ENCODE measurements at regions not wholly inside any gene's neighbourhood (a gene's known extent, or its start where the extent isn't known, plus 50 kb on each side); places are given as distances from the start of the nearest gene placed in this dataset.
"Not testable (repeated sequence)": the region's sequence is repeated elsewhere in the genome, so short reads cannot be mapped to it uniquely, and the experiment has no call there.

DNA sequence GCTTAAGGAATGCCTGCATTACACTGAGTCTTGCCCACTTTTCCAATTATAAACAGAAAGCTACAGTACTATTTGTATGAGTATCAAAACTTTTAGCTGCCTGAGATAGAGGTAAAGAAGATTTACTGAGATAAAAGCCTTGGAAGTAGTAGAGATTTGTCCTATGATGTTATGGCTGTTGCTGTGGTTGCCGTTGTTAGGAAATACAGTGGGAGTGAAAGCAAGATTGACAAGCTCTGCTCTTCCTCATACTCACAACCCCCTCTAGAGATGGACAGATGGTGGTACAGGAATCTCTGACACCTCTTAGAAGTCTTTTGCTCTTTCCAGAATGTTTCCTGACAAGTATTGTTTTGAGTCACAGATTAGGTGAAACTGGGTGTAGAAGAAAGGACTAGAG is 242.5 kb downstream of the RPIA start:
- no peaks in the 10 kb centered on the region for H3K36me3 Mint-ChIP-seq (ENCODE audit: low read depth)
- no peaks in the 10 kb centered on the region for H3K27me3 Mint-ChIP-seq (ENCODE audit: low read depth)
- H3K4me1 Mint-ChIP-seq (ENCODE audit: low read depth), result no peaks in the 10 kb centered on the region
- DNase-seq (ENCODE audit: low spot score), result no peak
- no peaks in the 10 kb centered on the region for H3K9me3 Mint-ChIP-seq
- H3K4me3 Mint-ChIP-seq, result no peak overlapping the region
- no peak overlapping the region for H3K27ac Mint-ChIP-seq

DNA sequence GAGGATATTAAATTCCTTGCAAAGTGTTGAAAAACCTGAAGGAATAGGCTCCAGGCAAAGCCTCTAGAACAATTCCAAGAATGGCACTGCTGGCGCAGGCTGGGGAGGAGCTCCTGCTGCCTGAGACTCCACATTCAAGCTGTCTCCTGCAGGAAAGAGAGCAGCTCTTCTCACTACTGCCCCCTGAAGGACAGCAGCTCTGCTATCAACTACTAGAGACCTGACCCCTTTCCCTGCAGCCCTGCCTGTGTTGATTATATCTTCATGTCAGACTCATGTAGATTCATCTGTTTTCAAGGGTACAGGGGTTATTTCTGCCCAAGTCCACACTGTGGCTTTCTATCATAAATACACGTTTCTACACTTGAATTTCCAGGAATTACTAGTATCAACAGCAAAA is 249.7 kb downstream of the RPIA start:
- H3K27ac Mint-ChIP-seq; H3K4me3 Mint-ChIP-seq; DNase-seq (ENCODE audit: low spot score); H3K36me3 Mint-ChIP-seq (ENCODE audit: low read depth); H3K27me3 Mint-ChIP-seq (ENCODE audit: low read depth); H3K4me1 Mint-ChIP-seq (ENCODE audit: low read depth); H3K9me3 Mint-ChIP-seq: not testable (repeated sequence)

DNA sequence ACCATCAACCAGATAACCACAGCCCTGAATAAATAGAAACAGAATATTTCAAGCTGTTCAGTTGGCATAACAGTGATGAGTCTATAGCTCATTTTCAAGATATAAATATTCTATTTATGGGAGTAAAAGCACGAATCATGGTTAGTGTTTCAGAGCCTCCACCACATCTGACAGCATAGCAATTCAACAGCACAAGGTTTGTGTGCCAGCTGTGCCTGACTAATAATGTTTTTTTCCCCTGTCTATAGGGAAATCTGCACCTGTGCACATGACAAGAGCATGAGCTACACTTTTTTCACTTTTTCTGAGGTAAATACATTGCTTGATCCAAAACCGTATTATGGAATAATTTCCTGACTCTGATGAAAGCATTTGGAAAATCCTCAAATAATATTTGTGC is 251.3 kb downstream of the RPIA start:
- Mint-ChIP-seq H3K27ac (no peak overlapping the region), H3K4me1 (ENCODE audit: low read depth) (no peaks in the 10 kb centered on the region), H3K36me3 (ENCODE audit: low read depth) (no peaks in the 10 kb centered on the region), H3K4me3 (no peak overlapping the region), H3K9me3 (no peaks in the 10 kb centered on the region), H3K27me3 (ENCODE audit: low read depth) (no peaks in the 10 kb centered on the region)
- no peak for DNase-seq (ENCODE audit: low spot score)

DNA sequence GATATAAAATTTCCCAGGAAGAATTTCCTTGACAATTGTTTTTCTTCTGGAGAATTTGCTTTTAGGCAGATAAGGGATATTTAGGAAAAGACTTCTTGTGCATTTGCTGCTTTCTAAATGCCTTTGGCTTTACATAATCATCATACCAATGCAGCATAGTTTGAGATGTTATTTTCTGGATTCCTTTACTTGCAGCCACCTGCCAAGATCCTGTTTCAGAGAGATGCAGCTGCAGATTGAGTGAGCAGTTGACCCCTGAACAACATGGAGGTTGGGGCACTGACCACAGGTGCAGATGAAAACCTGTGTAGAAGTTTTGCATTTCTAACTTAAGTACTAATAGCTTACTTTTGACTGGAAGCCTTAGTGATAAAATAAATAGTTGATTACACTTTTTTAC is 257.9 kb downstream of the RPIA start:
- H3K4me3 Mint-ChIP-seq, result no peak overlapping the region
- H3K36me3 Mint-ChIP-seq (ENCODE audit: low read depth), result no peaks in the 10 kb centered on the region
- no peaks in the 10 kb centered on the region for H3K4me1 Mint-ChIP-seq (ENCODE audit: low read depth)
- H3K27ac Mint-ChIP-seq, result no peak overlapping the region
- H3K9me3 Mint-ChIP-seq, result no peaks in the 10 kb centered on the region
- DNase-seq (ENCODE audit: low spot score), result no peak
- no peaks in the 10 kb centered on the region for H3K27me3 Mint-ChIP-seq (ENCODE audit: low read depth)

DNA sequence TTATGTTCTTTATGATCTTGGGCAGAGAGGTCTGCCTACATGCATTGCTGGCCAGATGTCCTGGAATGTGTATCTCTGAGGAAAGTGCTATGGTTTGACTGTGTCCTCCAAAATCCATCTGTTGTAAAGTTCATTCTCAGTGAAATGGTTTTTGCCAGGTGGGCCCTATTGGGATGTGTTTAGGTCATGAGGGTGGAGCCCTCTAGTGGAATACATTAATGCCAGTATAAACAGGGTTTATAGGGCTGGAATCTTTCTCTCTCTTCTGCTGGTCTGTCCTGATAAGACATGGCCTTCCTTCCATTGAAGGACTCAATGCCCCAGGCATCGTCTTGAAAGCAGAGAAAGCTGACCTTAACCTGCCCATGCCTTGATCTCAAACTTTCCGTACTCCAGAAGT is 258.5 kb downstream of the RPIA start:
- DNase-seq (ENCODE audit: low spot score), result no peak
- Mint-ChIP-seq H3K9me3 (no peaks in the 10 kb centered on the region), H3K27me3 (ENCODE audit: low read depth) (no peaks in the 10 kb centered on the region), H3K4me3 (no peak overlapping the region), H3K27ac (no peak overlapping the region), H3K4me1 (ENCODE audit: low read depth) (no peaks in the 10 kb centered on the region), H3K36me3 (ENCODE audit: low read depth) (no peaks in the 10 kb centered on the region)

DNA sequence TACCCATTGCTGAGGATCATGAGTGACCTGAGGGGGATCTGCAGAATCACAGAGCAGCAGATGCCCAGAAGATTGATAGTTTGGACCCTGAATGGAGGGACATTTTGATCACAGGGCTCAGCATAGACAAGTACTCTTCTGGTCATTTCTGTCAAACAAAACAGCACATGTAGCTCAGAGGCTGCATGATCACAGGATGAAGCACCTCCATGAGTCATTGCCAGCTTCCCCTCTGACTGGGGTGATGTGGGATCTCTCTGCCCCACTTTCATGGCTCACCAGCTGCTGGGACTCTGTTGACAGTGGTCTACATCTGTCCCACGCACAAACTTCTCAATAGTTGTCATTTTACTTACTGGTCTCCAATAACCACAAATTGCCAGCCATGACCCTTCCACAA is 264.1 kb downstream of the RPIA start:
- peaks cover 2% of the 10 kb centered on the region for H3K27me3 Mint-ChIP-seq (ENCODE audit: low read depth)
- no peak for DNase-seq (ENCODE audit: low spot score)
- no peak overlapping the region for H3K4me3 Mint-ChIP-seq
- H3K27ac Mint-ChIP-seq, result no peak overlapping the region
- H3K36me3 Mint-ChIP-seq (ENCODE audit: low read depth), result no peaks in the 10 kb centered on the region
- H3K4me1 Mint-ChIP-seq (ENCODE audit: low read depth), result no peaks in the 10 kb centered on the region
- H3K9me3 Mint-ChIP-seq, result no peaks in the 10 kb centered on the region

DNA sequence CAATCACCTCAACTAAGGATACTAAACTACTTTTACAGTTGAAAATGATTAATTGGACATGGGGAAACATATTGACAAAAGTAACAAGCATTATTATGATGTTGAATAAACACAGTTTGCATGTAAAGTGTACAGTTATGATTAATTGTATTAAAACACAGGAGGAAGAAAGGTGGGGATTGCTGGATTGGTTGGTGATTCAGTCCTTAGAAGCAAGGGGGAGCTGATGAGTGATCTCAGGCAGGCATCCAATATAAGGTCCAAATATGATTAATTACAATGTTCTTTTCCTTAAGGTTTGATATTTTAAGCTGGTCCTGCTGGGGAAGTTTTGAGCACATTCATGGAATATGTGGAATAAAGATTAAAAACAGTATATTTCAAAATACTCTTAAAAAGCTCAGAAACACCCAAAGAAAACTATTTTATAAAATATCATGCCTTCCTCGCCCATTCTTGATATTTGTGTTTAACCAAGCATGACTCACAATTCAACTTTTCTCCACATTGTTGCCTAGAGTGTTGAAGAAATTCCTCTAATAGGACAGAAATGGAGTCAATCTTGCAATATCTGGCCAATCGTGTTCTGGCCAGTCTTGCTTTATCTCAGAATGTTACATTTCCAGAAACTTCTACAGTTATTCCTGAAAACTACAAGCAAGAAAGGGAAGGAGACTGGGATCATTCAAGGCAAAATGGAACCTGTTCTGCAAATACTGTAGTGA is 268.2 kb downstream of the RPIA start:
- Mint-ChIP-seq H3K27me3 (ENCODE audit: low read depth) (peaks cover 2% of the 10 kb centered on the region), H3K4me1 (ENCODE audit: low read depth) (no peaks in the 10 kb centered on the region), H3K4me3 (no peak overlapping the region), H3K27ac (no peak overlapping the region), H3K9me3 (no peaks in the 10 kb centered on the region), H3K36me3 (ENCODE audit: low read depth) (no peaks in the 10 kb centered on the region)
- no peak for DNase-seq (ENCODE audit: low spot score)

DNA sequence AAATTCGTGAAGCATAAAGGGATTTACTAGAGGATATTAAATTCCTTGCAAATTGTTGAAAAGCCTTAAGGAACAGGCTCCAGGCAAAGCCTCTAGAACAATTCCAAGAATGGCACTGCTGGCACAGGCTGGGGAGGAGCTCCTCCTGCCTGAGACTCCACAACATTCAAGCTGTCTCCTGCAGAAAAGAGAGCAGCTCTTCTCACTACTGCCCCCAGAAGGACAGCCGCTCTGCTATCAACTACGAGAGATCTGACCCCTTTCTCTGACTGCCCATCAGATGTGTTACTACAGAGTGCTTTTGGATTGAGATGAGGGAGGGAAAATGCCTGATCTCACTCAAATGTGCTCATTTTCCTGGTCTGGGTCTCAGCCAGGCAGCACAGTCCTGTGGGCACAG is 269.9 kb downstream of the RPIA start:
- not testable (repeated sequence) for H3K36me3 Mint-ChIP-seq (ENCODE audit: low read depth); H3K9me3 Mint-ChIP-seq; DNase-seq (ENCODE audit: low spot score); H3K4me1 Mint-ChIP-seq (ENCODE audit: low read depth); H3K27ac Mint-ChIP-seq; H3K4me3 Mint-ChIP-seq; H3K27me3 Mint-ChIP-seq (ENCODE audit: low read depth)

DNA sequence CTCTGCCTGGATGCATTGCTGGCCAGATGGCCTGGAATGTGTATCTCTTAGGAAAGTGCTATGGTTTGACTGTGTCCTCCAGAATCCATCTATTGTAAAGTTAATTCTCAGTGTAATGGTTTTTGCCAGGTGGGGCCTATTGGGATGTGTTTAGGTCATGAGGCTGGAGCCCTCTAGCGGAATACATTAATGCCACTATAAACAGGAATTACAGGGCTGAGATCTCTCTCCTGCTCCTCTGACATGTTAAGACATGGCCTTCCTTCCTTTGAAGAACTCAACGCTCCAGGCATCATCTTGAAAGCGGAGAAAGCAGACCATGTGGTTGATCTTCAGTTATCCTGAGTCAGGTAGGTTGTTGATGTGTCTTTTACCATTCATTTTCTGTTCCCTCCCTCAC is 276.4 kb downstream of the RPIA start:
- Mint-ChIP-seq H3K4me1 (ENCODE audit: low read depth) (no peaks in the 10 kb centered on the region), H3K9me3 (no peaks in the 10 kb centered on the region), H3K4me3 (no peak overlapping the region), H3K27me3 (ENCODE audit: low read depth) (peaks cover 1% of the 10 kb centered on the region), H3K36me3 (ENCODE audit: low read depth) (no peaks in the 10 kb centered on the region), H3K27ac (no peak overlapping the region)
- no peak for DNase-seq (ENCODE audit: low spot score)

- peaks cover 10% of the 10 kb centered on the region for H3K27me3 Mint-ChIP-seq (ENCODE audit: low read depth)
- H3K4me3 Mint-ChIP-seq; DNase-seq (ENCODE audit: low spot score); H3K4me1 Mint-ChIP-seq (ENCODE audit: low read depth); H3K9me3 Mint-ChIP-seq; H3K27ac Mint-ChIP-seq; H3K36me3 Mint-ChIP-seq (ENCODE audit: low read depth): not testable (repeated sequence)
These were observed 286.5 kb downstream of the RPIA start for GRCh38 chr2:88978011-88978410.

GRCh38 chr2:88978446-88978845 is 287.0 kb downstream of the RPIA start:
- H3K4me1 Mint-ChIP-seq (ENCODE audit: low read depth); H3K36me3 Mint-ChIP-seq (ENCODE audit: low read depth); H3K9me3 Mint-ChIP-seq; DNase-seq (ENCODE audit: low spot score); H3K27ac Mint-ChIP-seq; H3K4me3 Mint-ChIP-seq: not testable (repeated sequence)
- peaks cover 10% of the 10 kb centered on the region for H3K27me3 Mint-ChIP-seq (ENCODE audit: low read depth)

DNA sequence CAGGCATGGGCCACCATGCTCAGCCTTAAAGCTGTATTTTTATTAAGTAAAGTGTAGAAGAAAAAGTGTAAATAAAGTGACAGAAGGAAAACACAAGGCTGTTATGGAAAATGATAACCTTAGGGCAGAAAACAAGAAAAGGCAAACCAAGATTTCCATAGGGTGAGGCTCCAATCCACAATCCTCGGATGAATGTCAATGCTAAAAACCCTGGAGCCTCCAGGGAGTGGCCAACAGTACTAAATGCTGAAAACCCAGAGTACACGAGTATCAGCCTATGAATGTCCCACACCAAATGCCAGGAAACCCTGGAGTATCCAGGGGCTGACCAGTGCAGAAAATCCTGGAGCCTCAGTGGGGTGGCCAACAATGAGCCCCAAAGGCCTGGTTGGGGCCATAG is 292.6 kb downstream of the RPIA start:
- not testable (repeated sequence) for H3K36me3 Mint-ChIP-seq (ENCODE audit: low read depth); H3K27ac Mint-ChIP-seq; DNase-seq (ENCODE audit: low spot score); H3K4me3 Mint-ChIP-seq; H3K4me1 Mint-ChIP-seq (ENCODE audit: low read depth); H3K9me3 Mint-ChIP-seq; H3K27me3 Mint-ChIP-seq (ENCODE audit: low read depth)

GRCh38 chr2:88986721-88987330 is 295.4 kb downstream of the RPIA start:
- not testable (repeated sequence) for H3K27ac Mint-ChIP-seq; H3K4me3 Mint-ChIP-seq; H3K9me3 Mint-ChIP-seq; H3K4me1 Mint-ChIP-seq (ENCODE audit: low read depth); H3K27me3 Mint-ChIP-seq (ENCODE audit: low read depth); H3K36me3 Mint-ChIP-seq (ENCODE audit: low read depth); DNase-seq (ENCODE audit: low spot score)

DNA sequence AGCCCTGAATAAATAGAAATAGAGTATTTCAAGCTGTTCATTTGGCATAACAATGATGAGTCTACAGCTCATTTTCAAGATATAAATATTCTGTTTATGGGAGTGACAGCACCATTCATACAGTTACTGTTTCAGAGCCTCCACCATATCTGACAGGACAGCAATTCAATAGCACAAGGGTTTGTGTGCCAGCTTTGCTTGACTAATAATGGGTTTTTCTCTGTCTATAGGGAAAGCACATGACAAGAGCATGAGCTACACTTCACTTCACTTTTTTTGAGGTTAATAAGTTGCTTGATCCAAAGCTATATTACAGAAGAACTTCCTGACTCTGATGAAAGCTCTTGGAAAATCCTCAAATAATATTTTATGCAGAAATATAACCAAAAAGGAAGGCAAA is 297.1 kb downstream of the RPIA start:
- H3K4me3 Mint-ChIP-seq; H3K27me3 Mint-ChIP-seq (ENCODE audit: low read depth); H3K4me1 Mint-ChIP-seq (ENCODE audit: low read depth); DNase-seq (ENCODE audit: low spot score); H3K36me3 Mint-ChIP-seq (ENCODE audit: low read depth); H3K27ac Mint-ChIP-seq; H3K9me3 Mint-ChIP-seq: not testable (repeated sequence)

DNA sequence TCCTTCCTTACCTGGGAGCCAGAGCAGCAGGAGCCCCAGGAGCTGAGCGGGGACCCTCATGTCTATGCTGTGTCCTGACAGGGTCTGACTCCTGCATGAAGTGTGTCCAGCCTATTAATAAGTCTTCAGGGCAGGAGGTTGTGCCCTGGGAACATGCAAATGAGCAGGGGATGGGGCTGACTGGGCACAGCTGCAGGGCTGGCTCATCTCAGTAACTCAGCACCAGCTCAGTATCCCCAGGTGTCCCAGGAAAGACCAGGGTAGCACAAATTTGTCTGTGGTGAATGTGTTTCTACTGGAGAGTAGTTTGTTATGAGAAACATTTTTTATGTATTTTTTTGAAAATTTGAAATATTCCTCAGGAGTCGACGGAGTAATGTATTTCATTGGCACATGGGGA is 301.3 kb downstream of the RPIA start:
- not testable (repeated sequence) for H3K4me3 Mint-ChIP-seq; DNase-seq (ENCODE audit: low spot score); H3K27me3 Mint-ChIP-seq (ENCODE audit: low read depth); H3K9me3 Mint-ChIP-seq; H3K36me3 Mint-ChIP-seq (ENCODE audit: low read depth); H3K27ac Mint-ChIP-seq; H3K4me1 Mint-ChIP-seq (ENCODE audit: low read depth)

All from T-helper 2 cell treated with Interferon-gamma antibody and Interleukin-4, amounts not matched to agents 5 μg/mL and 100 μg/mL, for 36 hours (primary cell).